GM23338 (cell line): ENCODE measurements at regions not wholly inside any gene's neighbourhood (a gene's known extent, or its start where the extent isn't known, plus 50 kb on each side); places are given as distances from the start of the nearest gene placed in this dataset.

Source experiments
- ATAC-seq: fragments of 200-7000 bp; cut with Tn5 transposase; 3 replicates; pipeline ENCODE4 v1.9.1; 2020
- DNase-seq: peaks from one replicate; pipeline ENCODE4 v3.0.0-alpha.2; 2015; ENCODE audit warnings: low spot score
- H2AFZ ChIP-seq: fragments of 200-600 bp; sonication (generic); 2 replicates; pipeline ENCODE4 v1.8.0; 2016; ENCODE audit warnings: antibody characterized with exemption, mild to moderate bottlenecking, moderate library complexity
- H3F3A ChIP-seq: fragments of 200-600 bp; sonication (generic); replicated peaks from 2 replicates; pipeline ENCODE4 v1.8.0; 2017; ENCODE audit warnings: antibody characterized with exemption, mixed run types, low read depth
- H3K27ac ChIP-seq: fragments of 200-600 bp; sonication (generic); 2 replicates; pipeline ENCODE4 v1.6.1; 2016; ENCODE audit warnings: low read depth
- H3K27me3 ChIP-seq: fragments of 200-600 bp; sonication (generic); 2 replicates; pipeline ENCODE4 v1.8.0; 2016; ENCODE audit warnings: mild to moderate bottlenecking, mixed run types, moderate library complexity; ENCODE audit not compliant: insufficient read depth
- H3K36me3 ChIP-seq: fragments of 200-600 bp; sonication (generic); 2 replicates; pipeline ENCODE4 v1.8.0; 2016; ENCODE audit warnings: mild to moderate bottlenecking; ENCODE audit not compliant: insufficient read depth
- H3K4me1 ChIP-seq: fragments of 200-600 bp; sonication (generic); 2 replicates; pipeline ENCODE4 v1.8.0; 2016; ENCODE audit warnings: mild to moderate bottlenecking, moderate library complexity; ENCODE audit not compliant: insufficient read depth
- H3K4me2 ChIP-seq: fragments of 200-600 bp; sonication (generic); 2 replicates; pipeline ENCODE4 v1.7.1; 2017; ENCODE audit warnings: mixed run types
- H3K4me3 ChIP-seq: fragments of 200-600 bp; sonication (generic); 2 replicates; pipeline ENCODE4 v1.6.1; 2016; ENCODE audit warnings: mixed run types
- H3K79me2 ChIP-seq: fragments of 200-600 bp; sonication (generic); replicated peaks from 2 replicates; pipeline ENCODE4 v1.8.0; 2017; ENCODE audit warnings: mild to moderate bottlenecking; ENCODE audit not compliant: insufficient read depth
- H3K9me2 ChIP-seq: fragments of 200-600 bp; sonication (generic); 2 replicates; pipeline ENCODE4 v1.8.0; 2017; ENCODE audit not compliant: insufficient read depth
- H4K20me1 ChIP-seq: fragments of 200-600 bp; sonication (generic); replicated peaks from 2 replicates; pipeline ENCODE4 v1.8.0; 2017; ENCODE audit warnings: mild to moderate bottlenecking; ENCODE audit not compliant: insufficient read depth
- H3K27ac Mint-ChIP-seq: 2 replicates; pipeline ENCODE4 v1.8.0; 2020; ENCODE audit warnings: inconsistent platforms, mild to moderate bottlenecking, moderate library complexity, mixed read lengths
- H3K27me3 Mint-ChIP-seq: 3 replicates; pipeline ENCODE4 v1.8.0; 2022; ENCODE audit warnings: low read depth, mild to moderate bottlenecking, moderate library complexity, mixed read lengths, inconsistent platforms; ENCODE audit not compliant: insufficient read depth, poor library complexity
- H3K36me3 Mint-ChIP-seq: 3 replicates; pipeline ENCODE4 v1.8.0; 2021; ENCODE audit warnings: low read depth, mild to moderate bottlenecking, inconsistent platforms, moderate library complexity, mixed read lengths
- H3K4me1 Mint-ChIP-seq: 3 replicates; pipeline ENCODE4 v1.8.0; 2020; ENCODE audit warnings: mild to moderate bottlenecking, inconsistent platforms, mixed read lengths
- H3K4me3 Mint-ChIP-seq: 3 replicates; pipeline ENCODE4 v1.8.0; 2021; ENCODE audit warnings: moderate library complexity, mild to moderate bottlenecking, inconsistent platforms, mixed read lengths
- H3K9me3 Mint-ChIP-seq: 3 replicates; pipeline ENCODE4 v1.8.0; 2020; ENCODE audit warnings: moderate library complexity, mild to moderate bottlenecking, inconsistent platforms, mixed read lengths
- CREB1 ChIP-seq: fragments of 250-450 bp; sonication (Bioruptor Pico); IDR thresholded peaks from 2 replicates; pipeline ENCODE4 v1.5.0; 2020; ENCODE audit warnings: low read depth, mild to moderate bottlenecking, moderate library complexity
- EZH2 ChIP-seq: fragments of 200-600 bp; sonication (generic); IDR thresholded peaks from one replicate; pipeline ENCODE4 v1.8.0; 2017; ENCODE audit warnings: antibody characterized with exemption, mild to moderate bottlenecking, low read depth; ENCODE audit not compliant: unreplicated experiment
- EZH2phosphoT487 ChIP-seq: fragments of 200-600 bp; sonication (generic); IDR thresholded peaks from one replicate; pipeline ENCODE4 v1.8.1; 2018; ENCODE audit warnings: antibody characterized with exemption; ENCODE audit not compliant: unreplicated experiment
- JUNB ChIP-seq: IDR thresholded peaks from one replicate; pipeline ENCODE4 v1.6.1; 2016; ENCODE audit warnings: antibody characterized with exemption; ENCODE audit not compliant: unreplicated experiment
- NANOG ChIP-seq: IDR thresholded peaks from 2 replicates; pipeline ENCODE4 v1.6.1; 2016; ENCODE audit warnings: antibody characterized with exemption, borderline replicate concordance
- POLR2AphosphoS5 ChIP-seq: IDR thresholded peaks from 2 replicates; pipeline ENCODE4 v1.6.1; 2016; ENCODE audit warnings: antibody characterized with exemption, low read depth
- STAT1 ChIP-seq: IDR thresholded peaks from one replicate; pipeline ENCODE4 v1.6.1; 2016; ENCODE audit warnings: antibody characterized with exemption; ENCODE audit not compliant: unreplicated experiment
- ZNF114 ChIP-seq: fragments of 250-450 bp; sonication (Bioruptor Pico); IDR thresholded peaks from 2 replicates; pipeline ENCODE4 v1.5.0; 2020; ENCODE audit warnings: mild to moderate bottlenecking, moderate library complexity
- ZNF331 ChIP-seq: fragments of 250-450 bp; sonication (Bioruptor Pico); IDR thresholded peaks from 2 replicates; pipeline ENCODE4 v1.5.0; 2020; ENCODE audit warnings: low read depth, mild to moderate bottlenecking, moderate library complexity
- TF ChIP-seq, protein P1 (sequence below): IDR thresholded peaks from 2 replicates; pipeline ENCODE4 v1.6.1; 2016; ENCODE audit warnings: antibody characterized with exemption
- TF ChIP-seq, protein P2 (sequence below): IDR thresholded peaks from one replicate; pipeline ENCODE4 v1.6.1; 2018; ENCODE audit warnings: antibody characterized with exemption; ENCODE audit not compliant: unreplicated experiment
- TF ChIP-seq, protein P3 (sequence below): fragments of 250-450 bp; sonication (Bioruptor Pico); IDR thresholded peaks from 2 replicates; pipeline ENCODE4 v1.5.0; 2020; ENCODE audit warnings: mild to moderate bottlenecking, moderate library complexity
- TF ChIP-seq, protein P4 (sequence below), 2 experiments: fragments of 200-600 bp in 1 of 2; sonication (generic) in 1 of 2; conservative IDR thresholded peaks; 2 replicates each; pipeline versions ENCODE4 v1.5.1 to v1.6.1; 2016 to 2017; ENCODE audit warnings: antibody characterized with exemption in 2 of 2, low read depth in 2 of 2, mild to moderate bottlenecking in 2 of 2, moderate library complexity in 1 of 2

DNA sequence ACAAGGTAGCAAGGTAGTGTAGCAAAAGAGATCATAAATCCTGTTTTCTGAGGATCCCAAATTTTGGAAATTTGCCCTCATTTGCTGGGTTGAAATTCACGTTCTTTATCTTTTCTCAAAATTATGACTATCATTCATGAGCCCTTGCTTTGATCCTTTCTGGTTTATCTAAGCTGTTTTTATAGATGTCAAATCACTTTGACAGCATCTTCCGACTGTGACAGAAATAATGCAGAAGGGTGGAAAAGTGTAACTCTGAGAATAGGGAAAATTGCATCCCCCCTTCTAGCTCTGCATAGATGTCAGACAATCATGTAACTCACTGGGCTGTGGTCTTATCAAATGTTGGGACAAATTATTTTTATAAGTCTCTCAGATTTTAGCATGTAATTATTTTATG, 550.1 kb downstream of the OMA1 start:
- Mint-ChIP-seq H3K27me3 (peaks cover 6% of the 10 kb centered on the region), H3K9me3 (peaks cover 9% of the 10 kb centered on the region), H3K4me1 (peaks cover 31% of the 10 kb centered on the region), H3K27ac (no peak overlapping the region), H3K36me3 (peaks cover 12% of the 10 kb centered on the region; the same call in 2 of the 3 replicates), H3K4me3 (no peak overlapping the region)
- no peak for DNase-seq
- H3K4me2 ChIP-seq = no peak overlapping the region
- H3K4me1 ChIP-seq = peaks cover 18% of the 10 kb centered on the region
- H3K9me2 ChIP-seq = peaks cover 7% of the 10 kb centered on the region; the same call in 1 of the 2 replicates
- no peak overlapping the region for H3K4me3 ChIP-seq
- no peaks in the 10 kb centered on the region for H3F3A ChIP-seq
- no peak overlapping the region for H3K27ac ChIP-seq
- no peak overlapping the region for H2AFZ ChIP-seq
- ATAC-seq = no peak
- H4K20me1 ChIP-seq = no peaks in the 10 kb centered on the region
- no peaks in the 10 kb centered on the region; the same call in 1 of the 2 replicates for H3K36me3 ChIP-seq
- TF ChIP-seq, protein P1, sequence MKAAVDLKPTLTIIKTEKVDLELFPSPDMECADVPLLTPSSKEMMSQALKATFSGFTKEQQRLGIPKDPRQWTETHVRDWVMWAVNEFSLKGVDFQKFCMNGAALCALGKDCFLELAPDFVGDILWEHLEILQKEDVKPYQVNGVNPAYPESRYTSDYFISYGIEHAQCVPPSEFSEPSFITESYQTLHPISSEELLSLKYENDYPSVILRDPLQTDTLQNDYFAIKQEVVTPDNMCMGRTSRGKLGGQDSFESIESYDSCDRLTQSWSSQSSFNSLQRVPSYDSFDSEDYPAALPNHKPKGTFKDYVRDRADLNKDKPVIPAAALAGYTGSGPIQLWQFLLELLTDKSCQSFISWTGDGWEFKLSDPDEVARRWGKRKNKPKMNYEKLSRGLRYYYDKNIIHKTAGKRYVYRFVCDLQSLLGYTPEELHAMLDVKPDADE = no peak
- TF ChIP-seq STAT1 (no peak), CREB1 (CRISPR knock-in tag) (no peak), EZH2 (no peak), EZH2phosphoT487 (no peak), ZNF331 (CRISPR knock-in tag) (no peak), JUNB (no peak), ZNF114 (CRISPR knock-in tag) (no peak), NANOG (no peak), POLR2AphosphoS5 (no peak)
- TF ChIP-seq, protein P2, sequence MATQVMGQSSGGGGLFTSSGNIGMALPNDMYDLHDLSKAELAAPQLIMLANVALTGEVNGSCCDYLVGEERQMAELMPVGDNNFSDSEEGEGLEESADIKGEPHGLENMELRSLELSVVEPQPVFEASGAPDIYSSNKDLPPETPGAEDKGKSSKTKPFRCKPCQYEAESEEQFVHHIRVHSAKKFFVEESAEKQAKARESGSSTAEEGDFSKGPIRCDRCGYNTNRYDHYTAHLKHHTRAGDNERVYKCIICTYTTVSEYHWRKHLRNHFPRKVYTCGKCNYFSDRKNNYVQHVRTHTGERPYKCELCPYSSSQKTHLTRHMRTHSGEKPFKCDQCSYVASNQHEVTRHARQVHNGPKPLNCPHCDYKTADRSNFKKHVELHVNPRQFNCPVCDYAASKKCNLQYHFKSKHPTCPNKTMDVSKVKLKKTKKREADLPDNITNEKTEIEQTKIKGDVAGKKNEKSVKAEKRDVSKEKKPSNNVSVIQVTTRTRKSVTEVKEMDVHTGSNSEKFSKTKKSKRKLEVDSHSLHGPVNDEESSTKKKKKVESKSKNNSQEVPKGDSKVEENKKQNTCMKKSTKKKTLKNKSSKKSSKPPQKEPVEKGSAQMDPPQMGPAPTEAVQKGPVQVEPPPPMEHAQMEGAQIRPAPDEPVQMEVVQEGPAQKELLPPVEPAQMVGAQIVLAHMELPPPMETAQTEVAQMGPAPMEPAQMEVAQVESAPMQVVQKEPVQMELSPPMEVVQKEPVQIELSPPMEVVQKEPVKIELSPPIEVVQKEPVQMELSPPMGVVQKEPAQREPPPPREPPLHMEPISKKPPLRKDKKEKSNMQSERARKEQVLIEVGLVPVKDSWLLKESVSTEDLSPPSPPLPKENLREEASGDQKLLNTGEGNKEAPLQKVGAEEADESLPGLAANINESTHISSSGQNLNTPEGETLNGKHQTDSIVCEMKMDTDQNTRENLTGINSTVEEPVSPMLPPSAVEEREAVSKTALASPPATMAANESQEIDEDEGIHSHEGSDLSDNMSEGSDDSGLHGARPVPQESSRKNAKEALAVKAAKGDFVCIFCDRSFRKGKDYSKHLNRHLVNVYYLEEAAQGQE = no peak
- TF ChIP-seq, protein P3, sequence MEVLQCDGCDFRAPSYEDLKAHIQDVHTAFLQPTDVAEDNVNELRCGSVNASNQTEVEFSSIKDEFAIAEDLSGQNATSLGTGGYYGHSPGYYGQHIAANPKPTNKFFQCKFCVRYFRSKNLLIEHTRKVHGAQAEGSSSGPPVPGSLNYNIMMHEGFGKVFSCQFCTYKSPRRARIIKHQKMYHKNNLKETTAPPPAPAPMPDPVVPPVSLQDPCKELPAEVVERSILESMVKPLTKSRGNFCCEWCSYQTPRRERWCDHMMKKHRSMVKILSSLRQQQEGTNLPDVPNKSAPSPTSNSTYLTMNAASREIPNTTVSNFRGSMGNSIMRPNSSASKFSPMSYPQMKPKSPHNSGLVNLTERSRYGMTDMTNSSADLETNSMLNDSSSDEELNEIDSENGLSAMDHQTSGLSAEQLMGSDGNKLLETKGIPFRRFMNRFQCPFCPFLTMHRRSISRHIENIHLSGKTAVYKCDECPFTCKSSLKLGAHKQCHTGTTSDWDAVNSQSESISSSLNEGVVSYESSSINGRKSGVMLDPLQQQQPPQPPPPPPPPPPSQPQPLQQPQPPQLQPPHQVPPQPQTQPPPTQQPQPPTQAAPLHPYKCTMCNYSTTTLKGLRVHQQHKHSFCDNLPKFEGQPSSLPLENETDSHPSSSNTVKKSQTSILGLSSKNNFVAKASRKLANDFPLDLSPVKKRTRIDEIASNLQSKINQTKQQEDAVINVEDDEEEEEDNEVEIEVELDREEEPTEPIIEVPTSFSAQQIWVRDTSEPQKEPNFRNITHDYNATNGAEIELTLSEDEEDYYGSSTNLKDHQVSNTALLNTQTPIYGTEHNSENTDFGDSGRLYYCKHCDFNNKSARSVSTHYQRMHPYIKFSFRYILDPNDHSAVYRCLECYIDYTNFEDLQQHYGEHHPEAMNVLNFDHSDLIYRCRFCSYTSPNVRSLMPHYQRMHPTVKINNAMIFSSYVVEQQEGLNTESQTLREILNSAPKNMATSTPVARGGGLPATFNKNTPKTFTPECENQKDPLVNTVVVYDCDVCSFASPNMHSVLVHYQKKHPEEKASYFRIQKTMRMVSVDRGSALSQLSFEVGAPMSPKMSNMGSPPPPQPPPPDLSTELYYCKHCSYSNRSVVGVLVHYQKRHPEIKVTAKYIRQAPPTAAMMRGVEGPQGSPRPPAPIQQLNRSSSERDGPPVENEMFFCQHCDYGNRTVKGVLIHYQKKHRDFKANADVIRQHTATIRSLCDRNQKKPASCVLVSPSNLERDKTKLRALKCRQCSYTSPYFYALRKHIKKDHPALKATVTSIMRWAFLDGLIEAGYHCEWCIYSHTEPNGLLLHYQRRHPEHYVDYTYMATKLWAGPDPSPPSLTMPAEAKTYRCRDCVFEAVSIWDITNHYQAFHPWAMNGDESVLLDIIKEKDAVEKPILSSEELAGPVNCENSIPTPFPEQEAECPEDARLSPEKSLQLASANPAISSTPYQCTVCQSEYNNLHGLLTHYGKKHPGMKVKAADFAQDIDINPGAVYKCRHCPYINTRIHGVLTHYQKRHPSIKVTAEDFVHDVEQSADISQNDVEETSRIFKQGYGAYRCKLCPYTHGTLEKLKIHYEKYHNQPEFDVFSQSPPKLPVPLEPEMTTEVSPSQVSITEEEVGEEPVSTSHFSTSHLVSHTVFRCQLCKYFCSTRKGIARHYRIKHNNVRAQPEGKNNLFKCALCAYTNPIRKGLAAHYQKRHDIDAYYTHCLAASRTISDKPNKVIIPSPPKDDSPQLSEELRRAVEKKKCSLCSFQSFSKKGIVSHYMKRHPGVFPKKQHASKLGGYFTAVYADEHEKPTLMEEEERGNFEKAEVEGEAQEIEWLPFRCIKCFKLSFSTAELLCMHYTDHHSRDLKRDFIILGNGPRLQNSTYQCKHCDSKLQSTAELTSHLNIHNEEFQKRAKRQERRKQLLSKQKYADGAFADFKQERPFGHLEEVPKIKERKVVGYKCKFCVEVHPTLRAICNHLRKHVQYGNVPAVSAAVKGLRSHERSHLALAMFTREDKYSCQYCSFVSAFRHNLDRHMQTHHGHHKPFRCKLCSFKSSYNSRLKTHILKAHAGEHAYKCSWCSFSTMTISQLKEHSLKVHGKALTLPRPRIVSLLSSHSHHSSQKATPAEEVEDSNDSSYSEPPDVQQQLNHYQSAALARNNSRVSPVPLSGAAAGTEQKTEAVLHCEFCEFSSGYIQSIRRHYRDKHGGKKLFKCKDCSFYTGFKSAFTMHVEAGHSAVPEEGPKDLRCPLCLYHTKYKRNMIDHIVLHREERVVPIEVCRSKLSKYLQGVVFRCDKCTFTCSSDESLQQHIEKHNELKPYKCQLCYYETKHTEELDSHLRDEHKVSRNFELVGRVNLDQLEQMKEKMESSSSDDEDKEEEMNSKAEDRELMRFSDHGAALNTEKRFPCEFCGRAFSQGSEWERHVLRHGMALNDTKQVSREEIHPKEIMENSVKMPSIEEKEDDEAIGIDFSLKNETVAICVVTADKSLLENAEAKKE (CRISPR knock-in tag) = no peak
- TF ChIP-seq, protein P4, sequence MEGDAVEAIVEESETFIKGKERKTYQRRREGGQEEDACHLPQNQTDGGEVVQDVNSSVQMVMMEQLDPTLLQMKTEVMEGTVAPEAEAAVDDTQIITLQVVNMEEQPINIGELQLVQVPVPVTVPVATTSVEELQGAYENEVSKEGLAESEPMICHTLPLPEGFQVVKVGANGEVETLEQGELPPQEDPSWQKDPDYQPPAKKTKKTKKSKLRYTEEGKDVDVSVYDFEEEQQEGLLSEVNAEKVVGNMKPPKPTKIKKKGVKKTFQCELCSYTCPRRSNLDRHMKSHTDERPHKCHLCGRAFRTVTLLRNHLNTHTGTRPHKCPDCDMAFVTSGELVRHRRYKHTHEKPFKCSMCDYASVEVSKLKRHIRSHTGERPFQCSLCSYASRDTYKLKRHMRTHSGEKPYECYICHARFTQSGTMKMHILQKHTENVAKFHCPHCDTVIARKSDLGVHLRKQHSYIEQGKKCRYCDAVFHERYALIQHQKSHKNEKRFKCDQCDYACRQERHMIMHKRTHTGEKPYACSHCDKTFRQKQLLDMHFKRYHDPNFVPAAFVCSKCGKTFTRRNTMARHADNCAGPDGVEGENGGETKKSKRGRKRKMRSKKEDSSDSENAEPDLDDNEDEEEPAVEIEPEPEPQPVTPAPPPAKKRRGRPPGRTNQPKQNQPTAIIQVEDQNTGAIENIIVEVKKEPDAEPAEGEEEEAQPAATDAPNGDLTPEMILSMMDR (conservative IDR thresholded peaks at IDR 0.05; ENCODE audit: low read depth in 2 of 2) = no peak
- no peaks in the 10 kb centered on the region; the same call in 1 of the 2 replicates for H3K27me3 ChIP-seq
- H3K79me2 ChIP-seq = no peaks in the 10 kb centered on the region
